ENCODE measurements at regions not wholly inside any gene's neighbourhood (a gene's known extent, or its start where the extent isn't known, plus 50 kb on each side); places are given as distances from the start of the nearest gene placed in this dataset.
A peak's percentile ranks its signal among the peaks of the same experiment; 100 is the strongest.

DNA sequence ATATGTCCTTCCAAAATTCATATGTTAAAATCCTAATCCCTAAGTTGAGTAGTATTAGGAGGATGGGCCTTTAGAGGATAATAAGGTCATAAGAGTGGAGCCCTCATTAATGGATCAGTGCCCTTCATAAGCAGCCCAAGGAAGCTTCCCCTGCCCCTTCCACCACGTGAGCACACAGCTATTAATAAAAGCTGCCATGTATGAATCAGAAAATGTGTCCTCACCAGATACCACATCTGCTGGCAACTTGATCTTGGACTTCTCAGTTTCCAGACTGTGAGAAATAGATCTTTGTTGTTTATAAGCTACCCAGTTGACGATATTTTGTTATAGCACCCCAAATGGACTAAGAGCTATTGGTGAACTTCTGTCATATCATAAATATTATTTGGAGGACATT lies 207.7 kb upstream of the HDDC2 start:
- no peak for TF ChIP-seq CTCF (IDR thresholded peaks at IDR 0.05; ENCODE audit: unreplicated experiment)
- H3K4me3 Mint-ChIP-seq (ENCODE audit: low read depth), result no peak overlapping the region
- no peak overlapping the region for H3K27ac Mint-ChIP-seq
- peaks cover 14% of the 10 kb centered on the region for H3K9me3 Mint-ChIP-seq (ENCODE audit: low read depth)
- no peaks in the 10 kb centered on the region for H3K36me3 Mint-ChIP-seq (ENCODE audit: insufficient read depth)
- no peak for DNase-seq (ENCODE audit: low spot score, unreplicated experiment)
- H3K4me1 Mint-ChIP-seq (ENCODE audit: low read depth), result peaks cover 18% of the 10 kb centered on the region
- H3K27me3 Mint-ChIP-seq, result no peaks in the 10 kb centered on the region

- peaks cover 17% of the 10 kb centered on the region for H3K9me3 Mint-ChIP-seq (ENCODE audit: low read depth)
- TF ChIP-seq CTCF (IDR thresholded peaks at IDR 0.05; ENCODE audit: unreplicated experiment), result no peak
- H3K27me3 Mint-ChIP-seq, result no peaks in the 10 kb centered on the region
- H3K4me1 Mint-ChIP-seq (ENCODE audit: low read depth), result peaks cover 14% of the 10 kb centered on the region
- no peak overlapping the region for H3K27ac Mint-ChIP-seq
- DNase-seq (ENCODE audit: low spot score, unreplicated experiment), result no peak
- H3K4me3 Mint-ChIP-seq (ENCODE audit: low read depth), result no peak overlapping the region
- no peaks in the 10 kb centered on the region for H3K36me3 Mint-ChIP-seq (ENCODE audit: insufficient read depth)
Observed at GRCh38 chr6:125510405-125510804, 208.6 kb upstream of the HDDC2 start.

DNA sequence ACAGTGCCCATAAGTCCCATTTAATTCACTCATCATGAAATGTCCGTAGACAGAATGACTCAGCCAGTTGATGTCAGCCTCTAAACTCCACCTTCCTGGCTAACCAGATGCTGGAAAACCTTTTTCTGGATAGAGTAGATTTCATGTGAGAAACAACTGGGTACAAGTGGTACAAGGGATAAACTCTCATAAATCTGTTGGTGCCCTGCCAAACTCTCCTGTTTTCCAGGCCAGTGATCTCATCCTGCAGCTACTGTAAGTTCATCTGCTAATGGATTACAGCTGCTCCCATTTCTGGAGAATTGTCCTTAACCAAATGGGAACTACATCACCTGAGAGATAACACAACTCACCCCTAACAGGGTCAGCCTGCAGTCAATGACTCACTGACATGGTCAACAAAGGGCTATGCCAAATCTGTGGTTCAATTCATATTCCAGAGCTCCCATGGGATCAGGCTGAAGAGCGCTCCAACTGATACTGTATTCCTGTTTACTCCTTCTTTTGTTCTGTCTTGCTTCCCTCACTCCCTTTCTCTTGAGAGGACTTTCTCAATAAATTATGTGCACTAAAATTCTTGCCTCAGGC lies 210.1 kb upstream of the HDDC2 start:
- Mint-ChIP-seq H3K4me3 (ENCODE audit: low read depth) (no peak overlapping the region), H3K36me3 (ENCODE audit: insufficient read depth) (no peaks in the 10 kb centered on the region), H3K27me3 (no peaks in the 10 kb centered on the region), H3K27ac (no peak overlapping the region), H3K4me1 (ENCODE audit: low read depth) (peaks cover 14% of the 10 kb centered on the region), H3K9me3 (ENCODE audit: low read depth) (peaks cover 27% of the 10 kb centered on the region)
- no peak for DNase-seq (ENCODE audit: low spot score, unreplicated experiment)
- TF ChIP-seq CTCF (IDR thresholded peaks at IDR 0.05; ENCODE audit: unreplicated experiment), result no peak

GRCh38 chr6:125512621-125513020 lies 210.9 kb upstream of the HDDC2 start:
- Mint-ChIP-seq H3K27me3 (no peaks in the 10 kb centered on the region), H3K36me3 (ENCODE audit: insufficient read depth) (no peaks in the 10 kb centered on the region), H3K9me3 (ENCODE audit: low read depth) (peaks cover 23% of the 10 kb centered on the region), H3K27ac (no peak overlapping the region), H3K4me1 (ENCODE audit: low read depth) (peaks cover 14% of the 10 kb centered on the region), H3K4me3 (ENCODE audit: low read depth) (no peak overlapping the region)
- peak; percentile 15 for TF ChIP-seq CTCF (IDR thresholded peaks at IDR 0.05; ENCODE audit: unreplicated experiment)
- DNase-seq (ENCODE audit: low spot score, unreplicated experiment), result no peak

GRCh38 chr6:125513978-125514377 lies 212.2 kb upstream of the HDDC2 start:
- TF ChIP-seq CTCF (IDR thresholded peaks at IDR 0.05; ENCODE audit: unreplicated experiment), result no peak
- H3K4me3 Mint-ChIP-seq (ENCODE audit: low read depth), result no peak overlapping the region
- H3K27ac Mint-ChIP-seq, result no peak overlapping the region
- no peak for DNase-seq (ENCODE audit: low spot score, unreplicated experiment)
- no peaks in the 10 kb centered on the region for H3K27me3 Mint-ChIP-seq
- peaks cover 3% of the 10 kb centered on the region for H3K4me1 Mint-ChIP-seq (ENCODE audit: low read depth)
- no peaks in the 10 kb centered on the region for H3K36me3 Mint-ChIP-seq (ENCODE audit: insufficient read depth)
- peaks cover 21% of the 10 kb centered on the region for H3K9me3 Mint-ChIP-seq (ENCODE audit: low read depth)
